DOHH2 (cell line): ENCODE measurements at regions not wholly inside any gene's neighbourhood (a gene's known extent, or its start where the extent isn't known, plus 50 kb on each side); places are given as distances from the start of the nearest gene placed in this dataset.

Source experiments
- EZH2phosphoT487 ChIP-seq: fragments of 200-600 bp; sonication (generic); IDR thresholded peaks from 2 replicates; pipeline ENCODE4 v1.6.1; 2017; ENCODE audit warnings: borderline replicate concordance, mild to moderate bottlenecking, antibody characterized with exemption, low read length, moderate library complexity, mixed read lengths
- TF ChIP-seq, protein P1 (sequence below): fragments of 200-600 bp; sonication (generic); IDR thresholded peaks from one replicate; pipeline ENCODE4 v1.5.1; 2014; ENCODE audit warnings: antibody characterized with exemption, mild to moderate bottlenecking, low read depth, low read length; ENCODE audit not compliant: poor library complexity, severe bottlenecking

DNA sequence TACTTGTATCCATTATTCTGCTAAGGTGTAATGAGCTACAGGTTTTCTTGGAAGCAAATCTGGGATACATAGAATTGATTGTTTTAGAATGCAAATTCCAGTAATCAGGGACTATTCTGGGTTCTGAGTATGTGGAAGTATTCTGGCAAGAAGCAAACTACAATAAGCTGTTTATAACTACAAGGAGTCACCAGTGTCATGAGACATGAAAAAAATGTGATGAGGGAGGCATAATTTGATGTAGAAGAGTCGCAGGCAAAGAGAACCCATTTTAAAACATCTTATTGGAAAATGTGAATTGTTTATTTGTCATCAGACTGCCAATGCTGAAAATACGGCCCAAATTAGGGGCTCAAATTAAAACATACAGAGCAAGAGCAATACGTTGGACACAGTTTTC lies 321.8 kb upstream of the E2F7 start:
- TF ChIP-seq, protein P1, sequence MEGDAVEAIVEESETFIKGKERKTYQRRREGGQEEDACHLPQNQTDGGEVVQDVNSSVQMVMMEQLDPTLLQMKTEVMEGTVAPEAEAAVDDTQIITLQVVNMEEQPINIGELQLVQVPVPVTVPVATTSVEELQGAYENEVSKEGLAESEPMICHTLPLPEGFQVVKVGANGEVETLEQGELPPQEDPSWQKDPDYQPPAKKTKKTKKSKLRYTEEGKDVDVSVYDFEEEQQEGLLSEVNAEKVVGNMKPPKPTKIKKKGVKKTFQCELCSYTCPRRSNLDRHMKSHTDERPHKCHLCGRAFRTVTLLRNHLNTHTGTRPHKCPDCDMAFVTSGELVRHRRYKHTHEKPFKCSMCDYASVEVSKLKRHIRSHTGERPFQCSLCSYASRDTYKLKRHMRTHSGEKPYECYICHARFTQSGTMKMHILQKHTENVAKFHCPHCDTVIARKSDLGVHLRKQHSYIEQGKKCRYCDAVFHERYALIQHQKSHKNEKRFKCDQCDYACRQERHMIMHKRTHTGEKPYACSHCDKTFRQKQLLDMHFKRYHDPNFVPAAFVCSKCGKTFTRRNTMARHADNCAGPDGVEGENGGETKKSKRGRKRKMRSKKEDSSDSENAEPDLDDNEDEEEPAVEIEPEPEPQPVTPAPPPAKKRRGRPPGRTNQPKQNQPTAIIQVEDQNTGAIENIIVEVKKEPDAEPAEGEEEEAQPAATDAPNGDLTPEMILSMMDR: no peak
- TF ChIP-seq EZH2phosphoT487: no peak
